Vagina (tissue), 2 donors: ENCODE measurements at regions not wholly inside any gene's neighbourhood (a gene's known extent, or its start where the extent isn't known, plus 50 kb on each side); places are given as distances from the start of the nearest gene placed in this dataset.

Experiments
- DNase-seq, 2 donors: peaks; one replicate each; pipeline ENCODE4 v3.0.0-alpha.2; 2017; ENCODE audit errors: extremely low spot score in 2 of 2
- H3K27ac ChIP-seq: fragments of 200-600 bp; sonication (generic); one replicate; pipeline ENCODE4 v1.5.1; 2019
- H3K27me3 ChIP-seq: fragments of 200-600 bp; sonication (generic); one replicate; pipeline ENCODE4 v1.5.1; 2019
- H3K36me3 ChIP-seq, 2 donors: fragments of 200-600 bp; sonication (generic); one replicate each; pipeline ENCODE4 v1.5.1; 2017 to 2019
- H3K4me1 ChIP-seq: fragments of 200-600 bp; sonication (generic); one replicate; pipeline ENCODE4 v1.5.1; 2019
- H3K4me3 ChIP-seq, 2 donors: fragments of 200-600 bp; sonication (generic); 1 replicate in 1 of 2; 2 replicates in 1 of 2; pipeline ENCODE4 v1.5.1; 2016 to 2019
- H3K9me3 ChIP-seq: fragments of 200-600 bp; sonication (generic); one replicate; pipeline ENCODE4 v1.5.1; 2019
- POLR2A ChIP-seq, 2 donors: fragments of 450-650 bp; IDR thresholded peaks; one replicate each; pipeline ENCODE4 v1.6.1; 2017; ENCODE audit warnings: antibody characterized with exemption in 2 of 2, mild to moderate bottlenecking in 2 of 2, moderate library complexity in 2 of 2
- POLR2AphosphoS5 ChIP-seq, 2 donors: sonication (generic); formaldehyde crosslinking; IDR thresholded peaks; one replicate each; pipeline ENCODE4 v1.9.0; 2017; ENCODE audit warnings: antibody characterized with exemption in 2 of 2, mild to moderate bottlenecking in 2 of 2, low read depth in 1 of 2; ENCODE audit not compliant: insufficient read depth in 1 of 2
- intact Hi-C: fragments of 100-400 bp; cut with DNase I; formaldehyde crosslinking; loops from one replicate; pipeline ENCODE4 v1.15.1; 2023
- TF ChIP-seq, protein P1 (sequence below), 3 experiments: fragments of 450-650 bp in 2 of 3; fragments of 200-600 bp in 1 of 3; sonication (generic) in 1 of 3; IDR thresholded peaks; one replicate each; pipeline ENCODE4 v1.5.1; 2017 to 2019; ENCODE audit warnings: antibody characterized with exemption in 3 of 3, mild to moderate bottlenecking in 2 of 3, moderate library complexity in 2 of 3

DNA sequence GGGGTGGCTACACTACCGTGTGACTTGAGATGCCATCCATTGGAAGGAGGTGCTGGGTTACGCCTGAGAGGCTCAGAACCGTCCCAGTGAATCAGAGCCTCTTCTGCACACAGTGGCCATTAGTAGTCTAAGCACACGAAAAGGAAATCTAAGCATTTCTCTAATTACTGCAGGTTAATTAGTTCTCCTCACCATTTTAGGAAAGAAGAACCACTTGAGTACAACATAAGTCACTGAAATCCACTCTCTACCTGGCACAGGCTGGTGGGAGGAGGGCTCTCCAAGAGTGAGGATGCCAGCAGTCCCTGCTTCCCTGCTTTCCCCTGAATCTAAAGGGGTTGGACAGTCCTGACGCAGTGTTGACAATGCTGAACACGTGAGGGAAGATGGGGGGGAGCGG is 606.3 kb downstream of the NPHP4 start:
- no peak overlapping the region for H3K4me3 ChIP-seq
- no peak overlapping the region for H3K27ac ChIP-seq
- no peaks in the 10 kb centered on the region for H3K9me3 ChIP-seq
- intact Hi-C loops = no loop called here
- H3K36me3 ChIP-seq = no peaks in the 10 kb centered on the region
- TF ChIP-seq, protein P1, sequence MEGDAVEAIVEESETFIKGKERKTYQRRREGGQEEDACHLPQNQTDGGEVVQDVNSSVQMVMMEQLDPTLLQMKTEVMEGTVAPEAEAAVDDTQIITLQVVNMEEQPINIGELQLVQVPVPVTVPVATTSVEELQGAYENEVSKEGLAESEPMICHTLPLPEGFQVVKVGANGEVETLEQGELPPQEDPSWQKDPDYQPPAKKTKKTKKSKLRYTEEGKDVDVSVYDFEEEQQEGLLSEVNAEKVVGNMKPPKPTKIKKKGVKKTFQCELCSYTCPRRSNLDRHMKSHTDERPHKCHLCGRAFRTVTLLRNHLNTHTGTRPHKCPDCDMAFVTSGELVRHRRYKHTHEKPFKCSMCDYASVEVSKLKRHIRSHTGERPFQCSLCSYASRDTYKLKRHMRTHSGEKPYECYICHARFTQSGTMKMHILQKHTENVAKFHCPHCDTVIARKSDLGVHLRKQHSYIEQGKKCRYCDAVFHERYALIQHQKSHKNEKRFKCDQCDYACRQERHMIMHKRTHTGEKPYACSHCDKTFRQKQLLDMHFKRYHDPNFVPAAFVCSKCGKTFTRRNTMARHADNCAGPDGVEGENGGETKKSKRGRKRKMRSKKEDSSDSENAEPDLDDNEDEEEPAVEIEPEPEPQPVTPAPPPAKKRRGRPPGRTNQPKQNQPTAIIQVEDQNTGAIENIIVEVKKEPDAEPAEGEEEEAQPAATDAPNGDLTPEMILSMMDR (IDR thresholded peaks at IDR 0.05) = no peak
- TF ChIP-seq POLR2AphosphoS5 (IDR thresholded peaks at IDR 0.05; ENCODE audit: insufficient read depth in 1 of 2, low read depth in 1 of 2) (no peak), POLR2A (IDR thresholded peaks at IDR 0.05) (no peak)
- DNase-seq = no peak
- H3K4me1 ChIP-seq = no peaks in the 10 kb centered on the region
- no peaks in the 10 kb centered on the region for H3K27me3 ChIP-seq

DNA sequence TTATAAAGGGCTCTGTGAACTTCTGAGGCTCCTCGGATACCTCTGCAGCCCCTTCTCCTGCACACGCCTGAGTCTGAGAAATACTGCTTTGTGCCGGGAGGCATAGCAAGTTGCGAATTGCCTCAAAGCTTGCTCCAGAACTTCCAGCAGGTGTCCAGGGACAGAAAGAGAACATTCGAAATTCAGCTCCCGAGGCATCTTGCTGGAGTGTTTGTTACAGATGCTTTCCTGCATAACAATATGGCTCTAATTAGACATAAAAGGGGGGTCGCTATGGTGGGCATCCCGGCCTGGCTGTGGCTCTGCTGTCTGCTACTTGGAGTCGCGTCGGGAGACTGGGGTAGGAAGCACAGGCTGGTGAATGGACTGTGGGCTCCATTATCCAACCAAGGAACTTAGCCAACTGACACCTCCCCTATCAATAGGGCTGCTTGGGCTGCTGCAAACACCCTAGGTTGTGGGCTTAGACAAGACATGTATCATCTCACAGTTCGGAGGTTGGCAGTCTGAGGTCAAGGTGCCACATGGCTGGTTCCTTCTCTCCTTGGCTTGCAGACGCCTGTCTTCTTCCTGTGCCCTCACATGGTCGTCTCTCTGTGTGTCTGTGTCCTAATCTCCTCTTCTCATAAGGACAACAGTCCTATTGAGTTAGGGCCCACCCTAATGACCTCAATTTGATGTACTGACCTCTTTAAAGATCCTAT is 607.0 kb downstream of the NPHP4 start:
- intact Hi-C loops = no loop called here
- Histone ChIP-seq H3K36me3 (no peaks in the 10 kb centered on the region), H3K27me3 (no peaks in the 10 kb centered on the region), H3K4me3 (no peak overlapping the region), H3K27ac (no peak overlapping the region), H3K4me1 (no peaks in the 10 kb centered on the region), H3K9me3 (no peaks in the 10 kb centered on the region)
- no peak for DNase-seq
- TF ChIP-seq, protein P1 (IDR thresholded peaks at IDR 0.05) = no peak
- TF ChIP-seq POLR2A (IDR thresholded peaks at IDR 0.05) (no peak), POLR2AphosphoS5 (IDR thresholded peaks at IDR 0.05; ENCODE audit: insufficient read depth in 1 of 2, low read depth in 1 of 2) (no peak)

DNA sequence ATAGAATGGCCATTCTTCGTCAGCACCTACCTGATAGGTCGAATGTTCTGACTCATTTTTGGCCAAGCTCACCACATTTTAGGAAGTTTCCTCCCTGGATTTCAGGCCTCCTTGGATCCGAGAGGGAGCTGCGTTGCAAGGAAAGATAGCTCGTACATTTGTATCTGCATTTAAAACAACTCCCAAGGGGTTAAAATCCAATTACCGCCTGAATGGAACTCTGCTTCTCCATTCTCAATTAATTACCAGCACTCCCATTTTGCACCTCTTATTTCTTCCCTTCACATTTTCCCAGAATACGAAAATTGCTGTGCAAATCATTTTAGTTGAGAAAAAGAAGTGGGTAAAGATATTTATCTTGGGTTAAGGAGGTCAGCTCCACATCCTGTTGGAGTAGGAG is 610.7 kb downstream of the NPHP4 start:
- TF ChIP-seq, protein P1 (IDR thresholded peaks at IDR 0.05) = no peak
- TF ChIP-seq POLR2A (IDR thresholded peaks at IDR 0.05) = no peak
- no peak for TF ChIP-seq POLR2AphosphoS5 (IDR thresholded peaks at IDR 0.05; ENCODE audit: insufficient read depth in 1 of 2, low read depth in 1 of 2)
- intact Hi-C loops = no loop called here
- Histone ChIP-seq H3K4me1 (no peaks in the 10 kb centered on the region), H3K27me3 (no peaks in the 10 kb centered on the region), H3K27ac (no peak overlapping the region), H3K4me3 (no peak overlapping the region), H3K9me3 (no peaks in the 10 kb centered on the region), H3K36me3 (no peaks in the 10 kb centered on the region)
- no peak for DNase-seq

DNA sequence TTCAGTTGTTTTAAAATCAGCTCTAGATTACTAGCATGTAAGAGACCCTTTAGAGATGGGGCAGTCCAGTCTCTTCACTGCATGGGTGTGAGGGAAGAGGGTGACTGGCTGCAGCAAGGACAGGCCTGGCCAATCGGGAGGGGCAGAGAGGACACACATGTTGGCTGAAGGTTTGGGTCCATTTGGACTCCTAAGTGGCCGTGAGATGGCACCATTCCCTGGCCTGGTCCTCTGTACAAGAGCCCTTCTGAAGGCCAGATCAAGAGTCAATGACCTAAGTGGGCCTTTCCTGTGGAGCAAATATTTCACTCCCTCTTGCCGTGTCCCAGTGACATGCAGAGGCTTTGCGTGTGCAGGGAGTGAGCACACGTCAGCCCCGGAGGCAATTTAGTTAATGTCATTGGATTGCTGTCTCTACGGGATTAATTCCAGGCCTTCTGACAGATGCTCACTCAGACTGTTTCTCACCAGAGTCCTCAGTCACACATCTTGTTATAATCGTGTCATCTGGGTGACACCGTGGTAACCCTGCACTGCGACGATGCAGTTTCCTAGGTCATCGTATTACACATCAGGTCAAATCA is 613.0 kb downstream of the NPHP4 start:
- Histone ChIP-seq H3K4me3 (no peak overlapping the region), H3K27me3 (no peaks in the 10 kb centered on the region), H3K36me3 (no peaks in the 10 kb centered on the region), H3K9me3 (no peaks in the 10 kb centered on the region), H3K4me1 (no peaks in the 10 kb centered on the region), H3K27ac (no peak overlapping the region)
- intact Hi-C loops = no loop called here
- TF ChIP-seq, protein P1 (IDR thresholded peaks at IDR 0.05) = no peak
- TF ChIP-seq POLR2A (IDR thresholded peaks at IDR 0.05) = no peak
- TF ChIP-seq POLR2AphosphoS5 (IDR thresholded peaks at IDR 0.05; ENCODE audit: insufficient read depth in 1 of 2, low read depth in 1 of 2) = no peak
- no peak for DNase-seq

DNA sequence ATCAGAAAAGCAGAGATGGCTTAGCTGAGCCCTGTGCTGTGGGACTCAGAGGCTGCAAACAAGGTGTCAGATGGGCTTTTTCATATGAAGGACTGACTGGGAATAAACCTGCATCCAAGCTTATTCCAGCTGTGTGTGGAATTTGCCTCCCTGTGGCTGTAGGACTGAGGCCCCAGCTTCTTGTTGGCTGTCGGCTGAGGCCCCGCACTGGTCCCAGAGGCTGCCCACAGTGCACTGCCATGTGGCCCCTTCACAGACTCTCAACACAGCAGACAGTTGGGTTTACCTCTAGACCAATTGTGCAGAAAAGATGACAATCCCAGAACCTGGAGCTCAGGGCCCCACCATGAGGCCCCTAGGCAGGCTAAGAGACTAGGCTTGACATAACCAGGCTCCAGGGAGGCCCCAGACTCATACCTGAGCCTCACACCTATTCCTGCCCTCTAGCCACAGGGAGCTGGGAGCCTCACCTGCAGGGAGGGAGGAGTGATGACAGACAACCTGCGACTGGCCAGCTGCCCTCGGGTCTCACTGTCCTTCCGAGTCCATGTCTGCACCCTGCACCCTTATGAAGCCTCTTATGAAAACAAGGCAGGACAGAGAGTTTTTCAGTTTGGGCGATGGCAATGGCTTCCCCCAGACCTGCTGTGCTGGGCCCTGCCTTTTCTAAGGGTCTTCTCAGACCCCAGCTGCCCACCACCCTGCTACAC is 615.5 kb downstream of the NPHP4 start:
- TF ChIP-seq, protein P1 (IDR thresholded peaks at IDR 0.05) = no peak
- TF ChIP-seq POLR2AphosphoS5 (IDR thresholded peaks at IDR 0.05; ENCODE audit: insufficient read depth in 1 of 2, low read depth in 1 of 2) = no peak
- no peak for TF ChIP-seq POLR2A (IDR thresholded peaks at IDR 0.05)
- H3K27ac ChIP-seq = no peak overlapping the region
- H3K4me1 ChIP-seq = no peaks in the 10 kb centered on the region
- no peak for DNase-seq
- no peaks in the 10 kb centered on the region for H3K9me3 ChIP-seq
- H3K27me3 ChIP-seq = no peaks in the 10 kb centered on the region
- H3K4me3 ChIP-seq = no peak overlapping the region
- H3K36me3 ChIP-seq = no peaks in the 10 kb centered on the region
- intact Hi-C loops = no loop called here
